ENCODE measurements at regions not wholly inside any gene's neighbourhood (a gene's known extent, or its start where the extent isn't known, plus 50 kb on each side); places are given as distances from the start of the nearest gene placed in this dataset.

DNA sequence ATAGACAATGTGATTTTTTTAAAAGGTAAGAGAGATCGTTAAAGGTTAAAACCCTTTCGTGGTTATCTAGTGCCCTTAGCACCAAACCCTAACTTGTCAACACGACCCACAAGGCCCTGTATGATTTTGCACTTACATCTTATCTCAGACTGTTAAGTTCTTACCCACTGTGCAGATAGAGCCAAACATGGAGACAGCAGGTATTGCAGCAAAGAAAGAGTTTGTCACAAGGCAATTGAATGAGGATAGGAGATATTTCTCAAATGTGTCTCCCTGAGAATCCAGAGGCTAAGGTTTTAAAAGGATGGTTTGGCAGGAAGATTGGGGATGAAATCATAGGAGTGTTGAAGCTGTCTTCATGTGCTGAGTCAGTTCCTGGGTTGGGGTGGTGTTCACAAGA lies 313.4 kb downstream of the AEBP2 start:
- H3K27me3 ChIP-seq (ENCODE audit: control insufficient read depth in 4 of 4, insufficient read depth in 4 of 4, low read length in 3 of 4) = no peaks in the 10 kb centered on the region
- no peak overlapping the region for H3K9ac ChIP-seq (ENCODE audit: low read depth in 1 of 2, low read length in 2 of 2)
- H3K4me3 ChIP-seq (ENCODE audit: low read depth in 1 of 3, low read length in 3 of 3) = no peak overlapping the region
- H3K4me1 ChIP-seq (ENCODE audit: control insufficient read depth in 4 of 4, insufficient read depth in 4 of 4, low read length in 3 of 4) = no peaks in the 10 kb centered on the region
- no peak overlapping the region for H3K27ac ChIP-seq (ENCODE audit: low read depth in 1 of 2, low read length in 2 of 2)
- TF ChIP-seq GABPA (IDR thresholded peaks at IDR 0.05 in 1 of 2, conservative IDR thresholded peaks at IDR 0.05 in 1 of 2) (no peak), JUND (IDR thresholded peaks at IDR 0.05) (no peak), FOXA1 (IDR thresholded peaks at IDR 0.05) (no peak), YY1 (IDR thresholded peaks at IDR 0.05) (no peak), HNF4A (conservative IDR thresholded peaks at IDR 0.05) (no peak), FOXA2 (IDR thresholded peaks at IDR 0.05) (no peak), NR2F2 (IDR thresholded peaks at IDR 0.05) (no peak), EGR1 (IDR thresholded peaks at IDR 0.05; ENCODE audit: low read depth in 2 of 2) (no peak), TAF1 (conservative IDR thresholded peaks at IDR 0.05) (no peak)
- TF ChIP-seq, protein P1, sequence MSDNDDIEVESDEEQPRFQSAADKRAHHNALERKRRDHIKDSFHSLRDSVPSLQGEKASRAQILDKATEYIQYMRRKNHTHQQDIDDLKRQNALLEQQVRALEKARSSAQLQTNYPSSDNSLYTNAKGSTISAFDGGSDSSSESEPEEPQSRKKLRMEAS (IDR thresholded peaks at IDR 0.05) = no peak
- TF ChIP-seq, protein P2, sequence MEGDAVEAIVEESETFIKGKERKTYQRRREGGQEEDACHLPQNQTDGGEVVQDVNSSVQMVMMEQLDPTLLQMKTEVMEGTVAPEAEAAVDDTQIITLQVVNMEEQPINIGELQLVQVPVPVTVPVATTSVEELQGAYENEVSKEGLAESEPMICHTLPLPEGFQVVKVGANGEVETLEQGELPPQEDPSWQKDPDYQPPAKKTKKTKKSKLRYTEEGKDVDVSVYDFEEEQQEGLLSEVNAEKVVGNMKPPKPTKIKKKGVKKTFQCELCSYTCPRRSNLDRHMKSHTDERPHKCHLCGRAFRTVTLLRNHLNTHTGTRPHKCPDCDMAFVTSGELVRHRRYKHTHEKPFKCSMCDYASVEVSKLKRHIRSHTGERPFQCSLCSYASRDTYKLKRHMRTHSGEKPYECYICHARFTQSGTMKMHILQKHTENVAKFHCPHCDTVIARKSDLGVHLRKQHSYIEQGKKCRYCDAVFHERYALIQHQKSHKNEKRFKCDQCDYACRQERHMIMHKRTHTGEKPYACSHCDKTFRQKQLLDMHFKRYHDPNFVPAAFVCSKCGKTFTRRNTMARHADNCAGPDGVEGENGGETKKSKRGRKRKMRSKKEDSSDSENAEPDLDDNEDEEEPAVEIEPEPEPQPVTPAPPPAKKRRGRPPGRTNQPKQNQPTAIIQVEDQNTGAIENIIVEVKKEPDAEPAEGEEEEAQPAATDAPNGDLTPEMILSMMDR (IDR thresholded peaks at IDR 0.05; ENCODE audit: low read depth, low read length, missing input control) = no peak
- TF ChIP-seq, protein P3, sequence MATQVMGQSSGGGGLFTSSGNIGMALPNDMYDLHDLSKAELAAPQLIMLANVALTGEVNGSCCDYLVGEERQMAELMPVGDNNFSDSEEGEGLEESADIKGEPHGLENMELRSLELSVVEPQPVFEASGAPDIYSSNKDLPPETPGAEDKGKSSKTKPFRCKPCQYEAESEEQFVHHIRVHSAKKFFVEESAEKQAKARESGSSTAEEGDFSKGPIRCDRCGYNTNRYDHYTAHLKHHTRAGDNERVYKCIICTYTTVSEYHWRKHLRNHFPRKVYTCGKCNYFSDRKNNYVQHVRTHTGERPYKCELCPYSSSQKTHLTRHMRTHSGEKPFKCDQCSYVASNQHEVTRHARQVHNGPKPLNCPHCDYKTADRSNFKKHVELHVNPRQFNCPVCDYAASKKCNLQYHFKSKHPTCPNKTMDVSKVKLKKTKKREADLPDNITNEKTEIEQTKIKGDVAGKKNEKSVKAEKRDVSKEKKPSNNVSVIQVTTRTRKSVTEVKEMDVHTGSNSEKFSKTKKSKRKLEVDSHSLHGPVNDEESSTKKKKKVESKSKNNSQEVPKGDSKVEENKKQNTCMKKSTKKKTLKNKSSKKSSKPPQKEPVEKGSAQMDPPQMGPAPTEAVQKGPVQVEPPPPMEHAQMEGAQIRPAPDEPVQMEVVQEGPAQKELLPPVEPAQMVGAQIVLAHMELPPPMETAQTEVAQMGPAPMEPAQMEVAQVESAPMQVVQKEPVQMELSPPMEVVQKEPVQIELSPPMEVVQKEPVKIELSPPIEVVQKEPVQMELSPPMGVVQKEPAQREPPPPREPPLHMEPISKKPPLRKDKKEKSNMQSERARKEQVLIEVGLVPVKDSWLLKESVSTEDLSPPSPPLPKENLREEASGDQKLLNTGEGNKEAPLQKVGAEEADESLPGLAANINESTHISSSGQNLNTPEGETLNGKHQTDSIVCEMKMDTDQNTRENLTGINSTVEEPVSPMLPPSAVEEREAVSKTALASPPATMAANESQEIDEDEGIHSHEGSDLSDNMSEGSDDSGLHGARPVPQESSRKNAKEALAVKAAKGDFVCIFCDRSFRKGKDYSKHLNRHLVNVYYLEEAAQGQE (IDR thresholded peaks at IDR 0.05) = no peak
- TF ChIP-seq, protein P4, sequence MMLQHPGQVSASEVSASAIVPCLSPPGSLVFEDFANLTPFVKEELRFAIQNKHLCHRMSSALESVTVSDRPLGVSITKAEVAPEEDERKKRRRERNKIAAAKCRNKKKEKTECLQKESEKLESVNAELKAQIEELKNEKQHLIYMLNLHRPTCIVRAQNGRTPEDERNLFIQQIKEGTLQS (IDR thresholded peaks at IDR 0.05) = no peak
- no peaks in the 10 kb centered on the region for H3K36me3 ChIP-seq (ENCODE audit: control insufficient read depth in 4 of 4, insufficient read depth in 3 of 4, low read depth in 1 of 4, low read length in 3 of 4)
- 79% methylated on average over 3 of the region's 3 CpGs for WGBS
- peaks cover 5 to 8% (median 5%) of the 10 kb centered on the region in 4 donors for H3K9me3 ChIP-seq (ENCODE audit: control insufficient read depth in 4 of 4, low read length in 3 of 4)
- DNase-seq (ENCODE audit: low spot score) = no peak

DNA sequence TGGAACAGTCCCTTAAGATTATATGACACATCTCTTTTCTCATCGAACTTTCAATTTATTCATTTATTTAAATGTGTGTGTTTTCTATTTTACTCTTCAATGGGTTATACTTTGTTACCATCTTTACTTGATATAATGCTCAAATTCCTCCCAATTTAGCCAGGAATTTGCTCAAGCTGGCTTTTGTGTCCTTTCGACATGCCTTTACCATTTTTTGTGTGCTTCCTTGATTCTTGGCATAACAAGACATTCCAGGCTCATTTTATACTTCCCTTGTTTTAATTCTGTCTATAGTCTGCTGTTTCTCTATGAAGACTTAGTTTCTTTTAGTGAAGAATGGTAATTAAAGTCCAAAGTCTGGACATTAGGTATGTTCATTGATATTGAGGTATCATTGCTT lies 315.8 kb downstream of the AEBP2 start:
- Histone ChIP-seq H3K4me1 (ENCODE audit: control insufficient read depth in 4 of 4, insufficient read depth in 4 of 4, low read length in 3 of 4) (no peaks in the 10 kb centered on the region), H3K4me3 (ENCODE audit: low read depth in 1 of 3, low read length in 3 of 3) (no peak overlapping the region), H3K9me3 (ENCODE audit: control insufficient read depth in 4 of 4, low read length in 3 of 4) (peaks cover 4 to 6% (median 5%) of the 10 kb centered on the region in 4 donors), H3K27me3 (ENCODE audit: control insufficient read depth in 4 of 4, insufficient read depth in 4 of 4, low read length in 3 of 4) (no peaks in the 10 kb centered on the region), H3K27ac (ENCODE audit: low read depth in 1 of 2, low read length in 2 of 2) (no peak overlapping the region), H3K36me3 (ENCODE audit: control insufficient read depth in 4 of 4, insufficient read depth in 3 of 4, low read depth in 1 of 4, low read length in 3 of 4) (no peaks in the 10 kb centered on the region), H3K9ac (ENCODE audit: low read depth in 1 of 2, low read length in 2 of 2) (no peak overlapping the region)
- 80% methylated on average over 2 of the region's 2 CpGs for WGBS
- no peak for DNase-seq (ENCODE audit: low spot score)
- no peak for TF ChIP-seq GABPA (IDR thresholded peaks at IDR 0.05 in 1 of 2, conservative IDR thresholded peaks at IDR 0.05 in 1 of 2)
- TF ChIP-seq FOXA1 (IDR thresholded peaks at IDR 0.05) = no peak
- TF ChIP-seq, protein P3 (IDR thresholded peaks at IDR 0.05) = no peak
- TF ChIP-seq, protein P4 (IDR thresholded peaks at IDR 0.05) = no peak
- no peak for TF ChIP-seq RXRA (IDR thresholded peaks at IDR 0.05)
- TF ChIP-seq, protein P1 (IDR thresholded peaks at IDR 0.05) = no peak
- no peak for TF ChIP-seq EGR1 (IDR thresholded peaks at IDR 0.05; ENCODE audit: low read depth in 2 of 2)
- TF ChIP-seq, protein P2 (IDR thresholded peaks at IDR 0.05; ENCODE audit: low read depth, low read length, missing input control) = no peak
- TF ChIP-seq RAD21 (IDR thresholded peaks at IDR 0.05) = no peak
- TF ChIP-seq SP1 (IDR thresholded peaks at IDR 0.05) = no peak
- no peak for TF ChIP-seq TAF1 (conservative IDR thresholded peaks at IDR 0.05)
- no peak for TF ChIP-seq FOXA2 (IDR thresholded peaks at IDR 0.05)
- no peak for TF ChIP-seq JUND (IDR thresholded peaks at IDR 0.05)
